H1 (cell line): ENCODE measurements at regions not wholly inside any gene's neighbourhood (a gene's known extent, or its start where the extent isn't known, plus 50 kb on each side); places are given as distances from the start of the nearest gene placed in this dataset.

ENCODE experiments used
- CTCF ChIA-PET: fragments of 300-600 bp; sonication (Branson Sonifier 250); formaldehyde crosslinking; loops from one replicate; lab custom pipeline; 2021; ENCODE audit not compliant: partially characterized antibody; lab: Charles Lee
- POLR2A ChIA-PET: fragments of 300-600 bp; sonication (Branson Sonifier 250); formaldehyde crosslinking; loops from one replicate; lab custom pipeline; 2021; ENCODE audit warnings: inconsistent platforms; ENCODE audit not compliant: partially characterized antibody; lab: Charles Lee
- DNase-seq, 2 experiments: peaks; one replicate each; pipeline versions ENCODE4 v3.0.0 to v3.0.0-alpha.2; 2010 to 2022; ENCODE audit warnings: low spot score in 2 of 2, low read depth in 1 of 2, mixed read lengths in 1 of 2
- FAIRE-seq: peaks from 2 replicates; lab custom pipeline; 2011; peaks lifted over from hg19 to GRCh38; lab: Jason Lieb, UNC
- H2AFZ ChIP-seq: 2 replicates; pipeline ENCODE4 v1.8.1; 2012; ENCODE audit warnings: low read length, inconsistent platforms
- H2AK5ac ChIP-seq: 2 replicates; pipeline ENCODE4 v1.6.1; 2013; ENCODE audit warnings: low read depth, low read length
- H2BK120ac ChIP-seq: replicated peaks from 2 replicates; pipeline ENCODE3; 2013; ENCODE audit warnings: low read depth, low read length, inconsistent platforms
- H2BK12ac ChIP-seq: 2 replicates; pipeline ENCODE4 v1.6.1; 2013; ENCODE audit warnings: low read depth, low read length
- H2BK15ac ChIP-seq: 2 replicates; pipeline ENCODE4 v1.6.1; 2013; ENCODE audit warnings: low read length
- H2BK20ac ChIP-seq: 2 replicates; pipeline ENCODE4 v1.6.1; 2013; ENCODE audit warnings: low read length
- H2BK5ac ChIP-seq: 2 replicates; pipeline ENCODE4 v1.6.1; 2013; ENCODE audit warnings: low read depth, low read length
- H3K14ac ChIP-seq: 2 replicates; pipeline ENCODE4 v1.6.1; 2013; ENCODE audit warnings: inconsistent platforms; ENCODE audit not compliant: insufficient read length
- H3K18ac ChIP-seq: 2 replicates; pipeline ENCODE4 v1.6.1; 2013; ENCODE audit warnings: low read length; ENCODE audit errors: extremely low read depth
- H3K23ac ChIP-seq: 2 replicates; pipeline ENCODE4 v1.6.1; 2013; ENCODE audit warnings: inconsistent platforms; ENCODE audit not compliant: insufficient read length
- H3K23me2 ChIP-seq: 2 replicates; pipeline ENCODE4 v1.6.1; 2013; ENCODE audit warnings: low read depth, low read length
- H3K27ac ChIP-seq: 2 replicates; pipeline ENCODE4 v1.6.1; 2011; ENCODE audit warnings: low read depth, low read length, inconsistent platforms
- H3K27me3 ChIP-seq, 4 experiments: replicated peaks in 1 of 4; 1 replicate in 1 of 4; 2 replicates in 3 of 4; pipeline versions ENCODE4 v1.6.1 to v1.8.1; 2011 to 2013; ENCODE audit warnings: low read length in 3 of 4, mild to moderate bottlenecking in 3 of 4, inconsistent platforms in 2 of 4, mixed read lengths in 2 of 4, moderate library complexity in 1 of 4; ENCODE audit not compliant: control insufficient read depth in 3 of 4, insufficient read depth in 3 of 4; ENCODE audit errors: extremely low read depth in 1 of 4
- H3K36me3 ChIP-seq, 4 experiments: 2 replicates each; pipeline versions ENCODE4 v1.6.1 to v1.8.1; 2011 to 2013; ENCODE audit warnings: mild to moderate bottlenecking in 4 of 4, low read length in 3 of 4, moderate library complexity in 2 of 4, control low read depth in 1 of 4, inconsistent platforms in 1 of 4; ENCODE audit not compliant: insufficient read depth in 4 of 4, control insufficient read depth in 2 of 4
- H3K4ac ChIP-seq: replicated peaks from 2 replicates; pipeline ENCODE3; 2013; ENCODE audit warnings: low read length, low read depth, mixed read lengths, inconsistent platforms; ENCODE audit not compliant: insufficient read length
- H3K4me1 ChIP-seq, 4 experiments: replicated peaks in 1 of 4; 1 replicate in 1 of 4; 2 replicates in 3 of 4; pipeline versions ENCODE4 v1.6.1 to v1.8.1; 2011 to 2013; ENCODE audit warnings: low read length in 3 of 4, inconsistent platforms in 2 of 4, mixed read lengths in 1 of 4; ENCODE audit not compliant: insufficient read depth in 4 of 4, control insufficient read depth in 3 of 4
- H3K4me2 ChIP-seq, 2 experiments: 2 replicates each; pipeline versions ENCODE4 v1.6.1 to v1.8.1; 2011 to 2013; ENCODE audit warnings: low read depth in 2 of 2, low read length in 2 of 2, control low read depth in 1 of 2, inconsistent platforms in 1 of 2, mild to moderate bottlenecking in 1 of 2; ENCODE audit not compliant: insufficient read depth in 1 of 2
- H3K4me3 ChIP-seq, 4 experiments: fragments of 200-600, 300-600 bp in 1 of 4; sonication (generic), shearing (Covaris generic), sonication (Bioruptor Twin) in 1 of 4; 2 replicates each; pipeline versions ENCODE4 v1.5.1 to v1.8.1; 2011 to 2016; ENCODE audit warnings: low read length in 4 of 4, low read depth in 3 of 4, control low read depth in 2 of 4, inconsistent platforms in 2 of 4, mild to moderate bottlenecking in 2 of 4, mixed read lengths in 1 of 4, moderate library complexity in 1 of 4; ENCODE audit not compliant: insufficient read depth in 2 of 4; ENCODE audit errors: extremely low read depth in 1 of 4
- H3K56ac ChIP-seq: replicated peaks from 2 replicates; pipeline ENCODE3; 2013; ENCODE audit warnings: low read depth, mild to moderate bottlenecking, mixed read lengths, low read length, inconsistent platforms; ENCODE audit not compliant: insufficient read length
- H3K79me1 ChIP-seq: 2 replicates; pipeline ENCODE4 v1.6.1; 2013; ENCODE audit warnings: low read depth, low read length, control low read depth
- H3K79me2 ChIP-seq, 2 experiments: 2 replicates each; pipeline versions ENCODE4 v1.6.1 to v1.8.1; 2012 to 2013; ENCODE audit warnings: low read length in 2 of 2, mild to moderate bottlenecking in 2 of 2, inconsistent platforms in 1 of 2; ENCODE audit not compliant: insufficient read depth in 2 of 2, control insufficient read depth in 1 of 2
- H3K9ac ChIP-seq, 4 experiments: replicated peaks in 1 of 4; 1 replicate in 1 of 4; 2 replicates in 3 of 4; pipeline versions ENCODE4 v1.6.1 to v1.8.1; 2011 to 2013; ENCODE audit warnings: low read depth in 3 of 4, low read length in 3 of 4, control low read depth in 2 of 4, mild to moderate bottlenecking in 2 of 4, moderate library complexity in 2 of 4, inconsistent platforms in 1 of 4; ENCODE audit errors: extremely low read depth in 1 of 4
- H3K9me3 ChIP-seq, 2 experiments: 2 replicates each; pipeline versions ENCODE4 v1.6.1 to v1.8.1; 2012 to 2013; ENCODE audit warnings: mild to moderate bottlenecking in 2 of 2, moderate library complexity in 2 of 2, control low read depth in 1 of 2, inconsistent platforms in 1 of 2, low read depth in 1 of 2, low read length in 1 of 2, mixed read lengths in 1 of 2; ENCODE audit not compliant: insufficient read depth in 2 of 2
- H4K20me1 ChIP-seq, 2 experiments: replicated peaks in 1 of 2; 2 replicates each; pipeline versions ENCODE3 to v1.8.1; 2011 to 2013; ENCODE audit warnings: inconsistent platforms in 2 of 2, low read length in 2 of 2, mild to moderate bottlenecking in 1 of 2; ENCODE audit not compliant: insufficient read depth in 2 of 2, control insufficient read depth in 1 of 2
- H4K5ac ChIP-seq: 2 replicates; pipeline ENCODE4 v1.6.1; 2013; ENCODE audit warnings: low read length, low read depth, mixed read lengths, inconsistent platforms; ENCODE audit not compliant: insufficient read length
- H4K8ac ChIP-seq: 2 replicates; pipeline ENCODE4 v1.8.0; 2013; ENCODE audit warnings: mild to moderate bottlenecking, moderate library complexity, low read length, inconsistent platforms; ENCODE audit not compliant: insufficient read depth; ENCODE audit errors: extremely low read depth
- H4K91ac ChIP-seq: replicated peaks from 2 replicates; pipeline ENCODE3; 2013; ENCODE audit warnings: low read length, mixed read lengths, inconsistent platforms; ENCODE audit not compliant: insufficient read length
- CHD1 ChIP-seq: IDR thresholded peaks from 2 replicates; pipeline ENCODE4 v1.6.1; 2012; ENCODE audit warnings: low read depth, low read length, improper control_type of control experiment
- WGBS, 2 experiments: shearing (Covaris generic) in 1 of 2; methylation state at CpG; one replicate each; pipeline versions ENCODE4 v1.1.6 to v1.1.7; 2013 to 2015; ENCODE audit warnings: low lambda C conversion rate in 2 of 2, mixed read lengths in 2 of 2, inconsistent platforms in 1 of 2, low coverage in 1 of 2, missing lambda C conversion rate in 1 of 2; ENCODE audit not compliant: insufficient replicate concordance in 2 of 2, insufficient coverage in 1 of 2, insufficient read length in 1 of 2; ENCODE audit errors: extremely low coverage in 1 of 2, missing lambda C conversion rate in 1 of 2; 5-methylcytosine and 5-hydroxymethylcytosine counted together

- Histone ChIP-seq H3K4me3 (no peak overlapping the region), H3K27me3 (no peaks in the 10 kb centered on the region), H3K23me2 (no peaks in the 10 kb centered on the region), H3K4me2 (no peak overlapping the region), H4K8ac (no peak overlapping the region), H3K56ac (no peak overlapping the region), H2BK120ac (no peak overlapping the region), H3K14ac (no peak overlapping the region), H3K4ac (no peak overlapping the region), H3K27ac (no peak overlapping the region), H4K91ac (no peak overlapping the region), H3K79me2 (no peaks in the 10 kb centered on the region), H2BK15ac (no peak overlapping the region), H3K79me1 (no peaks in the 10 kb centered on the region), H3K4me1 (no peaks in the 10 kb centered on the region; a peak in 1 of 7 replicates), H3K9me3 (no peaks in the 10 kb centered on the region), H3K23ac (no peak overlapping the region), H2AFZ (no peak overlapping the region), H2BK20ac (no peak overlapping the region), H4K5ac (no peak overlapping the region), H2BK5ac (no peak overlapping the region), H3K9ac (no peak overlapping the region), H3K36me3 (no peaks in the 10 kb centered on the region), H4K20me1 (no peaks in the 10 kb centered on the region), H3K18ac (no peak overlapping the region), H2BK12ac (no peak overlapping the region), H2AK5ac (no peak overlapping the region)
- ChIA-PET POLR2A (no interaction called here), CTCF (interaction anchor here (1.4 to 1.5 kb wide), 2 partner anchors 20 to 50 kb away, joined by 4 to 5 read pairs; no protein-coding TSS in a partner anchor)
- FAIRE-seq, result no peak
- no peak for DNase-seq
- 84% methylated on average over 11 of the region's 11 CpGs; no CpG with 5 or more reads in 1 of the 2 experiments for WGBS, 2 experiments
- TF ChIP-seq CHD1, result no peak
These were observed 220.8 kb downstream of the RPLP1 start for GRCh38 chr15:69673291-69673881.
